ENCODE measurements at regions not wholly inside any gene's neighbourhood (a gene's known extent, or its start where the extent isn't known, plus 50 kb on each side); places are given as distances from the start of the nearest gene placed in this dataset.
"Not testable (repeated sequence)": the region's sequence is repeated elsewhere in the genome, so short reads cannot be mapped to it uniquely, and the experiment has no call there.

DNA sequence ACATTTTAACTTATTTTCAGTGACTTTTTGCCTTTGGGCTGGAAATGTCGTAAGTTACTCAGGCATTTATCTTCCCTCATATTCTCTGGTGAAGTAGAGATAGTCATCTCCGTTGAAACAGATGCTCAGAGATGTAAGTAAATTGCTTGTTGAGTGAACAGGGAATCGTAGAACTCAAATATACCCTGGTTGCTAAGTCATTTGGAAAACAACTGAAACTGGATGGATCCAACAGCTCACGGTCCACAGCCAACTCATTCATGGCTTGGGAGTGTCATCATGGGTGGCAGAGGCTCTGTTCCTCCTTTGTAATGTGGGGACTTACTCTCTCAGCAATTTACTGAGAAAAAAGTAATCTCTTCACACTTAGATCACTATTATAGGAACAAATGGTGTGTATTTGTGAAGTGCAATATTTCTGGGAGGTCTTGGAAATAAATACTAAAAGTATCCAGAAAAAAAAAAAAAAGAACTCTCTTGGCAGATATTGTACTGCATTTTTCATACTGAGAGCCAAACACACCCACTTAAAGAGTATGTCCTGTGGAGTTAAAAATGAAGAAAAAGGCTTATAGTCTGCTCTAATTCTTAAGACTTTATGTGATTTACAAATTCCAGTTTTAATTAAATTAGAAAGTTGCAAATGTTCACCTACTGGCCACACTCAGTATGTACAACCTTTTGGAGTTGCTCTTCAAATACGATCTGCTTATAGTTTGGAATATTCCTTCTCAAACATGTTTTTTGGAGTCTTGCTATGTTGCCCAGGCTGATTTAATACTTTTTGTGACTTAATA lies 107.4 kb downstream of the LEPR start:
- DNase-seq = no peak

GRCh38 chr1:65531972-65532570 lies 111.6 kb downstream of the LEPR start:
- DNase-seq = no peak

DNA sequence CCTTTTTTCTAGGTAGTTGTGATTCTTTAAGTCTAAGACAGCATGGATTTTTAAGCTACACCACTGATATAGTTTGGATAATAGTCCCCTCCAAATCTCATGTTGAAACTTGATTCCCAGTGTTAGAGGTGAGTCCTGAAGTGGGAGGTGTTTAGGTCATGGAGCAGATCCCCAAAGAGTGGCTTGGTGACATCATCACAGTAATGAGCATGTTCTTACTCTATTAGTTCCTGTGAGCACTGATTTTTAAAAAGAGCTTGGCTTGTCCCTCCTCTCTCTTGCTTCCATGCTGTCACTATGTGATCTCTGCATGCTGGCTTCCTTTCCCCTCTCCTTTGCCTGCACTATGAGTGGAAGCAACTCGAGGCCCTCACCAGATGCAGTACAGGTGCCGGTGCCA lies 115.5 kb downstream of the LEPR start:
- no peak for DNase-seq

DNA sequence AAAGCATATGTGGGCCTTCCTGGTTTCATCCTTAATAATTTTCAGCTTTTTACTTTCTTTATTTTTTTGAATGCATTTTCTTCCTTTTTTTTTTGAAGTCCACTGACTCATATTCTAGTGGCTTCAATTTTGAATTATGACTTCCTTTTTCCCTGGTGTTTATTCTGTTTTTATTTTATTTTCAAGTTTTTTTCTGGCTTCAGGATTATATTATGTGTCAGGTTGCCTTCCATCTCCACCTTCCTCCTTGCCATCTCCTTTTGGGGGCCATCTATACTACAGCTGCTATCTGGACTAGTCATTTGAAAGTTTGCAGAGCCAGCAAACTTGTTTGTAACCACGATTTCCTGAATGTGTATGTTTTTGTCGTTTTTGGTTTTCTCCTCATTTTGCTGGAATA lies 117.6 kb downstream of the LEPR start:
- DNase-seq = no peak

- no peak for DNase-seq
These were observed 118.2 kb downstream of the LEPR start for GRCh38 chr1:65538664-65539063.

- DNase-seq = no peak
These were observed 119.0 kb downstream of the LEPR start for GRCh38 chr1:65539266-65540131.

GRCh38 chr1:65541161-65541560 lies 120.7 kb downstream of the LEPR start:
- no peak for DNase-seq

- no peak for DNase-seq
These were observed 121.4 kb downstream of the LEPR start for GRCh38 chr1:65541865-65542264.

DNA sequence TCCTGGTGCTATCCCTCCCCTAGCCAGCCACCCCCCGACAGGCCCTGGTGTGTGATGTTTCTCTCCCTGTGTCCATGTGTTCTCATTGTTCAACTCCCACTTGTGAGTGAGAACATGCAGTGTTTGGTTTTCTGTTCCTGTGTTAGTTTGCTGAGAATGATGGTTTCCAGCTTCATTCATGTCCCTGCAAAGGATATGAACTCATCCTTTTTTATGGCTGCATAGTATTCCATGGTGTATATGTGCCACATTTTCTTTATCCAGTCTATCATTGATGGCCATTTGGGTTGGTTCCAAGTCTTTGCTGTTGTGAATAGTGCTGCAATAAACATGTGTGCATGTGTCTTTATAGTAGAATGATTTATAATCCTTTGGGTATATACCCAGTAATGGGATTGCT lies 122.1 kb downstream of the LEPR start:
- not testable (repeated sequence) for DNase-seq

- DNase-seq = not testable (repeated sequence)
These were observed 130.0 kb downstream of the LEPR start for GRCh38 chr1:65550306-65551010.

- not testable (repeated sequence) for DNase-seq
These were observed 132.0 kb downstream of the LEPR start for GRCh38 chr1:65552484-65552883.

DNA sequence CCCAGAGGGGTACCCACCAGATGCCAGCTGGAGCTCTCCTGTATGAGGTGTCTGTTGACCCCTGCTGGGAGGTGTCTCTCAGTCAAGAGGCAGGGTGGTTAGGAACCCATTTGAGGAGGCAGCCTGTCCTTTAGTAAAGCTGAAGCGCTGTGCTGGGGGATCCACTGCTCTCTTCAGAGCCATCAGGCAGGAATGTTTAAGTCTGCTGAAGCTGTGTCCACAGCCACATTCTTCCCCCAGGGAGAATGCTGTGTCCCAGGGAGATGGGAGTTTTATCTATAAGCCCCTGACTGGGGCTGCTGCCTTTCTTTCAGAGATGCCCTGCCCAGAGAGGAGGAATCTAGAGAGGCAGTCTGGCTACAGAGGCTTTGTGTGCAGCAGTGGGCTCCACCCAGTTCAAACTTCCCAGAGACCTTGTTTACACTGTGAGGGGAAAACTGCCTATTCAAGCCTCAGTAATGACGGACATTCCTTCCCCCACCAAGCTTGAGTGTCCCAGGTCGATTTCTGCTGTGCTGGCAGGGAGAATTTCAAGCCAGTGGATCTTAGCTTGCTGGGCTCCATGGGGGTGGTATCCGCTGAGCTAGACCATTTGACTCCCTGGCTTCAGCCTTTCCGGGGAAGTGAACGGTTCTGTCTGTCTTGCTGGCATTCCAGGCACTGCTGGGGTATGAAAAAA lies 133.8 kb downstream of the LEPR start:
- not testable (repeated sequence) for DNase-seq

DNA sequence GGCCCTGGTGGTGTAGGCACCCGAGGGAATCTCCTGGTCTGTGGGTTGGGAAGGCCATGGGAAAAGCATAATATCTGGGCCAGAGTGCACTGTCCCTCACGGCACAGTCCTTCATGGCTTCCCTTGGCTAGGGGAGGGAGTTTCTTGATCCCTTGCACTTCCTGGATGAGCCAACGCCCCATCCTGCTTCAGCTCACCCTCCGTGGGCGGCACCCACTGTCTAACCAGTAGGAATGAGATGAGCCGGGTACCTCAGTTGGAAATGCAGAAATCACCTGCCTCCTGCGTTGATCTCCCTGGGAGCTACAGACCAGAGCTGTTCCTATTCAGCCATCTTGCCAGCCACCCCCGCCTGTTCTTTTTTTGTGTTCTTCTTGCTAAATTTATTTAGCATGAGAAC lies 134.4 kb downstream of the LEPR start:
- no peak for DNase-seq

DNA sequence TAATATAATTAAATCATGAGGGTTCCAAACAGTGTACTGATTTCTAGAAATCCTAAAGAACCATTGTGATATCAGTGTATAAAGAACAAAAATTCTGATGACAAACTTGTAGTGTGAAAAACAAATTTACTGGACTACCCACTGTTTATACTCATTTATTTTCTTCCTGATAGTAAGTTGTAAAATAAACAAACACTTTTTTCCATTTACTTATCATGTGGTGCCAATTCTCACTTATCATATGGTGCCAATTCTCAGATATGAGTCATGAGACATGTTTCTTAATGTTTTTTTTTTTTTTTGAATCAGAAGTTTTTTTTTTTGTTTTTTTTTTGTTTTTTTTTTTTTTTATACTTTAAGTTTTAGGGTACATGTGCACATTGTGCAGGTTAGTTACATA lies 137.7 kb downstream of the LEPR start:
- no peak for DNase-seq

GRCh38 chr1:65564493-65564892 lies 144.0 kb downstream of the LEPR start:
- no peak for DNase-seq

GRCh38 chr1:65568285-65568684 lies 147.8 kb downstream of the LEPR start:
- DNase-seq = no peak

GRCh38 chr1:65572701-65573421 lies 152.4 kb downstream of the LEPR start:
- no peak for DNase-seq

- no peak for DNase-seq
These were observed 156.8 kb downstream of the LEPR start for GRCh38 chr1:65577278-65577677.

DNA sequence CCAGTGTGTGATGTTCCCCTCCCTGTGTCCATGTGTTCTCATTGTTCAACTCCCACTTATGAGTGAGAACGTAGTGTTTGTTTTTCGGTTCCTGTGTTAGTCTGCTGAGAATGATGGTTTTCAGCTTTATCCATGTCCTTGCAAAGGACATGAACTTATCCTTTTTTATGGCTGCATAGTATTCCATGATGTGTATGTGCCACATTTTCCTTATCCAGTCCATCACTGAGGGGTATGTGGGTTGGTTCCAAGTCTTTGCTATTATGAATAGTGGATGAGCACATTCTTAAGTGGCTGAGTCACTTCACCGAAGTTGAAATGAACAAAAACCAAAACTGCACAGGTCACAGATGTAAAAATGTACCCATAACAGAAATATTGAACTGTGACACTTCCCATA lies 157.5 kb downstream of the LEPR start:
- not testable (repeated sequence) for DNase-seq

- DNase-seq = no peak
These were observed 160.7 kb downstream of the LEPR start for GRCh38 chr1:65581119-65581518.

GRCh38 chr1:65584399-65584798 lies 163.9 kb downstream of the LEPR start:
- DNase-seq = no peak

DNA sequence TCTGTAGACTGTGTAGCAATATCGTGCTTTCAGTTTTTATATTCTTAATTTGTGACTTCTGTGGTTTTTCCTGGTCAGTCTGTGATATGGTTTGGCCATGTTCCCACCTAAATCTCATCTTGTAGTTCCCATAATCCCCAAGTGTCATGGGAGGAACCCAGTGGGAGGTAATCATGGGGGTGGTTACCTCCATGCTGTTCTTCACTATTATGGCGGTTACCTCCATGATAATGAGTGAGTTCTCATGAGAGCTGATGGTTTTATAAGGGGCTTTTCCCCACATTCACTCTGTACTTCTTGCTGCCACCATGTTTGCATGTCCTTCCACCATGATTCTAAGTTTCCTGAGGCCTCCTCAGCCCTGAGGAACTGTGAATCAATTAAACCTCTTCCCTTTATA lies 169.8 kb downstream of the LEPR start:
- DNase-seq = no peak

All from activated effector memory CD4-positive, alpha-beta T cell treated with Interleukin-2 at 50 U/mL for 16 hours (primary cell).